SU-DHL-6 (cell line): ENCODE measurements at regions not wholly inside any gene's neighbourhood (a gene's known extent, or its start where the extent isn't known, plus 50 kb on each side); places are given as distances from the start of the nearest gene placed in this dataset.

Experiments used
- CTCF ChIP-seq: fragments of 200-600 bp; sonication (generic); IDR thresholded peaks from one replicate; pipeline ENCODE4 v1.5.1; 2017; ENCODE audit warnings: antibody characterized with exemption, mild to moderate bottlenecking, low read length, moderate library complexity; ENCODE audit not compliant: insufficient read depth, poor library complexity, severe bottlenecking
- EZH2phosphoT487 ChIP-seq: fragments of 200-600 bp; sonication (generic), shearing (Covaris generic); conservative IDR thresholded peaks from 2 replicates; pipeline ENCODE4 v1.6.1; 2018; ENCODE audit warnings: mild to moderate bottlenecking, antibody characterized with exemption, low read length, moderate library complexity, mixed read lengths

GRCh38 chr17:52986056-52986662 is 827.6 kb upstream of the CA10 start:
- TF ChIP-seq CTCF (no peak), EZH2phosphoT487 (no peak)
